HG02571 (cell line): ENCODE measurements at regions not wholly inside any gene's neighbourhood (a gene's known extent, or its start where the extent isn't known, plus 50 kb on each side); places are given as distances from the start of the nearest gene placed in this dataset.
A peak's percentile ranks its signal among the peaks of the same experiment; 100 is the strongest.

Experiments used
- ATAC-seq: cut with Tn5 transposase; IDR thresholded peaks from one replicate; pipeline ENCODE4 v1.9.1; 2021; ENCODE audit warnings: mild to moderate bottlenecking, moderate library complexity; ENCODE audit not compliant: unreplicated experiment

DNA sequence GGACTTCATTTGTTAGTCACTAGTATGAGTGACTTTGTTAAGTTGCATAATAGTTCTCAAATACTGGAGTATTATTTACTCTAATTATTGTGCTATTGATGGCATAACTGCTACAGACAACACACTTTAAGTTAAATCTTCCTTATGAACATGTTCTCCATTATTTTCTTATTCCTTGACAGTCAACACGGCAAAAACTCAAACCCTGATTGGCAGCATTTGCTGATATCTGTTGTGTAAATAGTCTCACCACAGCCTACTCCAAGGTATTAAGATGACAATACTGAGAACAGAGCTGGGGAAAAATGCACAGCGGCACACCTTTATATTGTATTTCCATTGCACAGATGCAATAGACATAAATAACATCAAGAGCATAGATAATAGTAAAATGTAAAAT lies 568.0 kb upstream of the AADAT start:
- no peak for ATAC-seq

DNA sequence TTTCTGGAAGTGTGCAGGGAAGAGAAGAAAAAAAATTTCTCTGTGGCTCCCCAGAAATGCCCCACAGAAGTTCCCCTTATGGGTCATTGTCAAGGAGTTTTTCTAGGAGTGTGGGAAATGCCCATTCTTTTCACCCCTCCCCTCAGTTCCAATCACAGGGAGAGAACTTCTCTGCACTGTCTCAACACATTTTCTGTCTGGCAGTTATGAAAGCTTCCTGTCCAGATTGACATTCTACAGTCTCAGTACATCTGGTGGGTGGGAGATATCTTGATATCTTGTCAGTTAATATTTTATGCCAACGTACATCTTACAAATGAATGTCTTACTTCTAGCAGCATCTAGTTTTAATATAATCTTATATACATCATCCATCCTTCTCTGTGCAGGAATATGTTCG lies 566.8 kb upstream of the AADAT start:
- ATAC-seq, result no peak

DNA sequence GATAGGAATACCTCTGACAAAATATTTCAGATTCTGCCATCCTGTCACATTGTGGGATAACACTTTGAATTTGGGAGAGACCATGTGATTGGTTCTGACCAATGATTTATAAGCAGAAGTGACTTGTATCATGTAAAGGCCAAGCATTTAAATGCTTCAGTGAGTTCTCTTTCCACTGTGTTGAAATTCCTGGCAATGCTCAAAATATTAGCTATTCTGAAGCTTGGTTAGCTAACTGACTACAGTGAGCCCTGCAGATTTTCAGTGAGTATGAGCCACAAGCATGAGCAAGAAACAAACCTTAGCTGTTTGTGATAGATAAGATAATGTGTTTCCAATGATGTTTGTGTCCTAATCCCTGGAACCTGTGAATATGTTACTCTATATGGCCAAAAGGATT lies 562.8 kb upstream of the AADAT start:
- no peak for ATAC-seq

DNA sequence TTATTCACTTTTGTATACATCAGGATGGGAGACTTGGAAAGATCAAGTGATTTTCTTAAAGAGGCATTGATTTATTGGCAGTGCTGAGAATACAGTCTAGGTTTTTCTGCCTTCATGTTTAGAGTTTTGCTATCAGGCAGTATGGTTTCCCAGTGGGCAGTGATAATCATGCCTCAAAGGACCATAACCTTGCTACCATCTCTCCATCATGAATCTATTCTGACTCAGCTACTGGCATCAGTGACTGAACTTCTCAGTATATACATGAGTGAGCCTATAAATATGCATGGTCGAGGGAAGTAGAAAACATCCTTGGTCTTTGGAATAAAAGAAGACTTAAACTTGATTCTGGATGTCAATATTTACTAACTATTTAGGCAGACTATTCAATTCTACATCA lies 562.0 kb upstream of the AADAT start:
- ATAC-seq, result no peak

DNA sequence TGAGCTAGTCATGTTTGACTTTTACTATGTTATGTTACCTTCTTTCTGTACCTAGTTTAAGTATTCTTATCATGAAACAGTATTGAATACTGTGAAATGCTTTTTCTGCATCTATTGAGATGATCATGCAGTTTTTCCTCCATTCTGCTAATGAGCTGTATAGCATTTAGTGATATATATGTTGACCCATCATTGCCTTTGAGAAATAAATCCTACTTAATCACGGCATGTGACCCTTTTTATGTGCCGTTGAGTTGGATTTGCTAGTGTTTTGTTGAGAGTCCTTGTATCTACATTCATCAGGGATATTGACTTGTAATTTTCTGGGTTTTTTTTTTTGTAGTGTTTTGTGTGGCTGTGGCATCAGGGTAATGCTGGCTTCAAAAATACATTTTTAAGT lies 537.7 kb upstream of the AADAT start:
- ATAC-seq, result no peak

DNA sequence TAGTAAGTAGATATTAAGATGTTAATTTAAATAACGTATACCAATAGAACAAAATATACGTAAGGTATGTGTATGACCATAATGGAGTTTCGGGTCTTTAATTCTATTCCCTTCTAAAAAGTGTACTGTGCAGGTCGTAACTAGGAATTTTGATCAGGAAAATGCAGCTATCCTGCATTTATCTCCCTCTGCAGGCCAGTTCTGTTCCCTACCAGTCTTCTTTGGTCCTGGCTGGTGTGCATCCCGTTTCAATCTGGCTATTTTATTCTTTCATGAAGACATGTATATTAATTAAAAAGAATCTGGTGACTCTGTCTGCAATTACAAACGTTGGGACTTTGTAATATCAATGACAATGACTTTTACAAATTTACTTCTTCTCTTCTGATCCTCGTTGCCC lies 534.1 kb upstream of the AADAT start:
- ATAC-seq, result no peak

DNA sequence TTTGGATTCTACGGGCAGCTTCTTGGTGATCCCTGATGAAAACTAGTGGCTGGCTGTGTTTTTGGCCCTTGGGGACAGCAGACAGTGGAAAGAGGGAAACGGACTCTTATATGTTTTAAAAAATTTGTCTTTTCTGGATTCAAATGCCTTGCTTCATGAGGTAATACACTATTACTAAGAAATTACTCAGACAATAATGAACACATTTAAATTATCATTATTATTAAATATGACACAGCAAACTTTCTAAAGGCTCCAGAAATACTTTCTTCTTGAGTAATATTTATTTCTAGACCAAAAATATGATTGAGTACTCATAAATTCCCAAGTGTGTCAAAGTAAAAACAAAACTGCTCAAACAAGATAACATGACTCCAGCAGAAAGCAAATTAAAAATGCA lies 520.7 kb upstream of the AADAT start:
- ATAC-seq, result no peak

DNA sequence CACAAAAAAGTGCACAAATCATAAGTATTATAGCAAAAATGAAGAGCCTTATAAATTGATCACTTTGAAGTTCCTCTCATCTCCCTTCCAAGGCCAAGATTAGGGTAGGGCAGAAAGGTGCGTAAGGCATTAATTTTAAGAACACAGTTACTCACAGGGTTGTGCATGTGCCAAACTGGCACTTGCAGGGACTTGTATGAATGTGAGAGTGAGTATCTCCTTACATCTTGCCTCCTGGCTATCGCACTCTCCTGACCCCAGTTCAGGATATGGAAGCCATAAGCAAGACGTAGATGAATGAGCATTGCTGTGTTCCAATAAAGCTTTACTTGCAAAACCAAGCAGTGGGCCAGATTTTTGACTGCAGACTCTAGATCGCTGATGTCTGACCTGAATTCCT lies 510.1 kb upstream of the AADAT start:
- ATAC-seq, result no peak

DNA sequence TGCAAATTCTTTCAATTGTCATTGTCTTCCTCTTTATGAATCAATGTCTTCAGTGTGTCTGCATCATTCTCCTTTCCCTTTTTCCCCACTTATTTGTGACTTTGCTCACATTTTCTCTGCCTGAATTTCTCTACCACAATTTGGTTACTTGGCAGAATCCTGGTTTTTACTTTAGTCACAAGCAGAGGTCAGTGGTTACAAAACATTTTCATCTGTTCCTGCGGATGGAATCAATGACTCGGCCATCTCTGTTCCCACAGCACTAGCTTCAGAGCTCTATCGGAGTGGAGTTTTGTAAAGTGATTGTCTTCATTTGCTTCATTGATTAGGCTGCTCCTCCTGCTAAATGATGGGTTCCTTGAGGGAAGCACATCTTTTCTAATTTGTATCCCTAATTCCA lies 501.3 kb upstream of the AADAT start:
- ATAC-seq, result no peak

DNA sequence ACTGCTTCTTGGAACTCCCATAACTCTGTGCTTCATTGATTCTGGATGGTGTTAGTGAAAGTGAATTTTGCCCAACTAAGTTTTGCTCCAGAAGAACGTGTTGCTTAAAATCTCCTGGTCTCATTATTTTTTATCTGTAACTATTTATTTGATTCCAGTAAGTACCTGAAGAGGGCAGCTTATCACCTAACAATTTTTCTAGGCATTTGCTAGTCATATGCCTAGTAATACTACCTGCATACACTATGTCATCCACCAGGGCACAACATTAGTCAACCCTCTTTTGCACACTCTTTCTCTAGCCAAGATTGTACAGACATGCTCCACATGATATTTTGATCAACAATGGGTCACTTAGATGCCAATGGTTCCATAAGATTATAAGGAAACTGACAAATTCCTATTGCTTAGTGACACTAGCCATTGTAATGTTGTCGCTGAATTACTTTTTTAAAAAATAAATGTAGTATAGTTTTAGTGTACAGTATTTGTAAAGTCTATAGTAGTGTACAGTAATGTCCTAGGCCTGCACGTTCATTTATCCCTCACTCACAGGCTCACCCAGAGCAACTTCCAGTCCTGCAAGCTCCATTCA lies 499.9 kb upstream of the AADAT start:
- ATAC-seq, result peak; percentile 80

DNA sequence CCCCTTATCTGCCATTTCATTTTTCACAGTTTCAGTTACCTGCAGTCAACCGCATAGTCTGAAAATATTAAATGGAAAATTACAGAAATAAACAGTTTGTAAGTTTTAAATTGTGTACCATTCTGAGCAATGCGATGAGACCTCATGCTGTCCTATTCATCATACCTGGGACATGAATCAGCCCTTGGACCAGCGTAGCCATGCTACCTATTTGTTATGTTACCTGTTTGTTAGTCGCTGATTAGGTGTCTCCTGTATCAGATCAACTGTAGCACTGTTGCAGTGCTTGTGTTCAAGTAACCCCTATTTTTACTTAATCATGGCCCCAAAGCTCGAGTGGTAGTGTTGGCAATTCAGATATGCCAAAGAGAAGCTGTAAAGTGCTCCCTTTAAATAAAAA lies 492.2 kb upstream of the AADAT start:
- no peak for ATAC-seq

DNA sequence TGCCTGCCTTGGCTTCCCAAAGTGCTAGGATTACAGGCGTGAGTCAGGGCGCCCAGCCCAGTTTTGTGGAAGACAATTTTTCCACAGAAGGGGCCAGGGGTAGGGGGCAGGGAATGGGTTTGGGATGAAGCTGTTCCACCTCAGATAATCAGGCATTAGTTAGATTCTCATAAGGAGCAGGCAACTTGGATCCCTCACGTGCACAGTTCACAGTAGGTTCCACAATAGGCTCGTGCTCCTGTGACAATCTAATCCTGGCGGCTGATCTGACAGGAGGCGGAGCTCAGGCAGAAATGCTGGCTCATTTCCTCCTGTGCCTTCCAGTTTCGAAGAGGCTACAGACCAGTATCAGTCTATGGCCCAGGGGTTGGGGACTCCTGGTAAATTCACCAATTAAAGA lies 491.6 kb upstream of the AADAT start:
- ATAC-seq, result no peak

DNA sequence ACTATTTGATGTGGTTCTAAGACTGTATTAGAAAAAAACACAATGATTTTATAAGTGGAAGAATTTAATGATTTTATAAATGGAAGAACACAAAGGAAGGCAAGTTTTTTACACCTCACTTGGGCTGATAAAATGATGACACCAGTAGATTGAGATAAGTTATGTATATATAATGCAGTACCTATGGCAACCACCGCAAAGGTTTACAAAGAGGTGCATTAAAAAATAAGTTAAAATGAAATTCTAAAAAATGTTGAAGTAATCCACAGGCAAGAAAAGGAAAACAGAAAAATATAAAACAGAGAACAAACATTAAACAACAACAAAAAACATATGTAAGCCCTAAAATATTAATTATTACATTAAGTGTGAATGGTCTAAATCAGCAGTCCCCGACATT lies 490.9 kb upstream of the AADAT start:
- no peak for ATAC-seq

DNA sequence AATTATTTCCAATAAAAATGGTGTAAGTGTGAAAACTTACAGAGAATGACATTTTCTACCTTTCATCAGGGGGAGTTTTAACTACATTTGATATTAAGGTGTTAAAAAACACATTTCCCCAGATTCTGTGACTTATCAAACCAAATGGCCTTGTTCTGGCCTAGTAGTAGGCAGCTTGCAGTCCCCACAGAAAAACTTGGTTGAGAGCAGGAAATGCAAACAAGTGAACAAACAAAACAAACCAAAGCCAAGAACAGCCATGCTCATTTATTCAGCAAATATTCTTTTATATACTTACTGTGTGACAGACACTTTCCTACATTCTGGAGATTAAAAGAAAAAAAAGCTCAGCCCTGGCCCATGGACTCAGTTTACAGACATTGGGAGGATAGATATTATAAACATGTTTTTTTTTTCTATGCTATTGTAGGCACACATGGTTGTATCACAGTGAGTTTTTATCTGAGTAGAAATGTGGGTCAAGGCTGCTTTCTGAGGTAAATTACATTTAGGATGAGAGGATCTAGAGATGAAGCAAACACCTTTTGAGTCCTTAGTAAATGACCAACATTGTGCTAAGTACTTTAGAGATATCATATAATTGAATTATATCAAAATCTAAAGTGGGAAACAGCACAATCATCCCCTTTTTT lies 449.2 kb upstream of the AADAT start:
- ATAC-seq, result no peak

DNA sequence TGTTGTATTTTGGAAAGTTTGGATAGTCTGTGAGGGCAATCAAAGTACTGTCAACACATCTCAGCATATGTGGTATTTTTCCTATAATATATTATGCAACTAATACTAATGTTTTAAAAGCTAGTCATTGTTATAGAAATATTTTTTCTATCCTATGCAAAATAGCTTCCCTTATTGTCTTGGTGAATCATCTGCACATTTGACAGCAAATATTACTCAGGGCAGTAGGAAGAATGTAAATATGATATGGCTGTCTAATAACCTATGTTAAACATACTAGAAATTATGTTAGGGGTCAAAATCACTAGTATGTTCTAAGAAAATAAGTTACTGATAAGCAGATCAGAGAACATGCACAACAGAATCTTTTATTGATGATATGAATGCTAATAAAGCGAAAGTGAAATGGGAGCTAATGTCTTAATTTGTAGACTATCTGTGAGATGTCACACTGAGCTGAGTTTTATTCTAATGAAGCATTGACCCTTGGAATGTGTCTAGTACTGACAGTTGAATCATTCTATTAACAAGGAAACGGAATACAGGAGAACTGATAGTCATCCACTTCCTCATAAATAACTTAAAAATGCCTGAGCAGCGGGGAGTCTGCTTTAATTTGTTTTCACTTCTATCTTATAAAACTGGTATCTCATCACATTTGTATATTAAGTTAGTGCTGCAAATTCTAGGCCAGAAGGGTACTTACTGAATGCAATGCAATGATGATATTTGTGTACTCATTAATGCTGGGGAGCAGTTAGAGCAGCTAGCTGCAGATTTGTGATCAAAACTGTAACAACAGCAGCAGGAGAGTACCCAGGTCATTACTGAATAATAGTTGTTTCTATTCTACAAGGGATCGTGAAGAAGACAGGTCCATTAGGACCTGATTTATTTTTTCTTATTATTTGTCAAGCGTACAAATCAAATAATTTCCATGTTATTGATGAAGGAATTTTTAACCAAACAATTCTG lies 440.3 kb upstream of the AADAT start:
- ATAC-seq, result no peak

DNA sequence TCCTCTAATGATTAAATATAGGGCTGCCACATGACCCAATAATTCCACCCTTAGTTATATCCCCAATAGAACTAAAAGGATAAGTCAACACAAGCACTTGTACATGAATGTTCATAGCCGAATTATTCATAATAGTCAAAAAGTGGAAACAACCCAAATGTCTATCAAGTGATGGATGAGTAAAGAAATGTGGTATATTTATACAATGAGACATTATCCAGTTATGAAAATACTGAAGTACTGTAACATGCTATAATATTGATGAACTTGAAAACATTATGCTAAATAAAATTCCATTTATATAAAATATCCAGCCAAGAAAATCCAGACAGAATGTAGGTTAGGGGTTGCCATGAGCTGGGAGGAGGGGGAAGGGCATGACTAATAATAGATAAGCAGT lies 436.7 kb upstream of the AADAT start:
- ATAC-seq, result no peak

DNA sequence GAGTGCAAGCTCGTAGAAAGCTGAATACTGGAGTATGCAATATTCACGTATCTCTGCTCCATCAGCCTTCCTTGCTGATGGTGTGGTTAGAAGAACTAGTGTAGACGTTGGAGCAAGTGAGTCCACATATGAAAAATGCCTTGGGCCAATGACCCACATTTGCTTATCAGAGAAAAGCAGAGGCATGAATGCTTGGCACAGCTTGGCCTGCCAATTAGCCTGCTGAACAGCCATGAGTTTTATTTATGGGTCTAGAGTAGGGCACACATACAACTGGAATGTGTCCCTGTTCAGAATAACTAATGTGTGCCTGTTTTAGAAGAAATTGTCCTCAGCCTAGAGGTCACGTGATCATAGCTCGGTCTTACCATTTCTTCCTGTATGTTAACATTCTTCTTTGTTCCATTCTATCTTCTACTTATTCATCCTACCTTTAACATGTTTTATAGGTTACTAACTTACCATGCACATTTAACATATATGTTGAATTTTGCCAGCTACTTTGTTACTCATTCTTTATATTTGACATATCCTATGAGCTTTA lies 432.7 kb upstream of the AADAT start:
- ATAC-seq, result no peak

DNA sequence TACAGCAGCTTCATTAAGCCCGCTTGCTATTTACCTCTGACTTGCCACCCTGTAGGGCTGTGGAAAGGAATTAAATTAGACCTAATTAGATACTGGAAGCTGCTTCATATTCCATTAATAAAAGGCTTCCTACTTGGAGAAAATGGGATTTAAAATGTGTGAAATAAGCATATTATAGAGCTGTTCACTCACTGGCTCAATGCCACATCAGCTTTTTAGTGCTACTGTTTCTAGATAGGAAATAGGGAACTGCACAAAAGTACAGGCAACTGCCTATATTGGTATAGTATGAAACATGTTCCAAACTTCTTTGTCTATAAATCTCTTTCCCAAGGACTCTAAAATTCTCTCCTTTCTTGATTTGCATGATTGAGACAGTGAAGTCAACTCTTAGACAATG lies 407.9 kb upstream of the AADAT start:
- no peak for ATAC-seq

DNA sequence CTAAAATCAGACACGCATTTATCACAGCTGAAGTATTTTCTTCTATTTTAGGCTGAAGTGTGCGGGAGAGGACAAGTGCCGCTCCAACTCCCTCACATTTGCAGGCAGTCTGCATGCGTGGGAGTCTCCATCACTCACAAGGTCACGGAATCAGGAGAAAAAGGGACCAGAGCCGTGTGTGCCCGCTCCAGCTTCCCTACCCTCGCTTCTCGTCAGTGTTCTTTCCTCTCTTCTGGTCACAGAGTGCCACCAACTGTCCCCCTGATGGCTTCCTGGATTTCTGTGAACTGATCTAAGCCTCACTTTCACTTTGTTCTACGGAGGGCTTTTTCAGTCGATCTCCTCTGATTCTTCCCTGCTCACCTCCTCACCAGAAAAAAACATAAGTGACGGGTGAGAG lies 407.4 kb upstream of the AADAT start:
- ATAC-seq, result peak; percentile 65

DNA sequence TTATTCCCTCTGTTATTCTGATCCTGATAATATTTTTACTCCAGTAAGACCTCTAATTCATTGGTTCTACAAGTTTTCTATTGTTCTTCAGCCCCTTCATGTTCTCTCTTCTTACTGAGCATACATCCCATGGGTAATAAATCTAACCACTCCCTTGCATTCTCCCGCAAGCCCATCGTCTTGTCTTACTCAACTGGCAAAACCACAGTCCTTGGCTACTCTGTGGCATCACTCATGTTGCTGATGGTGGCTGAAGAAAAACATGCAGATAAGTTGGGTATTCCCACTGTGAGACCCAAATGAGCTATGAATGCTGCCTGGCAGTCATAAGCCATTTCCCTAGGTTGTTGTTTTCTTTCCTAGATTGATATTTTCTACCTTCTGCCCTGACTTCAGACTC lies 402.2 kb upstream of the AADAT start:
- ATAC-seq, result no peak

DNA sequence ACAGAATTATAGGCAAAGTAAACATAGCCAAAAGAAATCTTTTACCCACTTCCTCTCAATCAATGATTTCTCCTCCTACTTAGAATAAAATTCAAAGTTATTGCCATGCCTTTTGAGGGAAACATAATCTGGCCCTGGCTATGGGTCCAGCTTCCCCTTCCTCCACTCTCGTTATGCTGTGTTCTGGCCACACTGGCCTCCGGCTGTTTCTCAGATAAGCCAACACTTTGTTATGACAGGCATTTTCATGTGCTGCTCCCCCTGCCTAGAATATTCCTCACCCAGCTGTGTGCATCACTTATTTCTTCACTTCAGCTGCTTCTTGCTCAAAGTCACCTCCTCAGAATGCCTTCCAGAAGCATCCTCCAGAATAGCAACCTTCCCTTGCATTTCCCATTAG lies 386.6 kb upstream of the AADAT start:
- ATAC-seq, result no peak

DNA sequence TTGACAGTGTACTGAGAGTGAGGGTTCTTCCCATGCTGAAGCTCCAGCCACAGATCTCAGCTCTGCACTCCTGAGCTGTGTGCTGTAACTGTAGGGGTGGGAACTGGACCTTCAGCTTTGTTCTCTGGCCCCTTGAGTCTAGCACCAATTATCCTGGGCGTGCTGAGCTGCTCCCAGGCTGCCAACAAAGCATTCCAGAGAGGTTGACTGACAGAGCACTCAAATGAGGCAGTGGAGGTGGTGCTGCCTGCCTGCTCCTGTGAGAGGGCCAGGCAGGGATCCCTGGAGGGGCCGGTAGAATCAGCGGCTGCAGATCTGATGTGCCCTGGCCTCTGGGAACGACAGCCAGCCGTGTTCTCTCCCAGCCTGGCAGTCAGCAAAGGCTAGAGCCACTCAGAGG lies 375.7 kb upstream of the AADAT start:
- ATAC-seq, result no peak
